CD14-positive monocyte (primary cell): ENCODE measurements at regions not wholly inside any gene's neighbourhood (a gene's known extent, or its start where the extent isn't known, plus 50 kb on each side); places are given as distances from the start of the nearest gene placed in this dataset.

Experiments used
- DNase-seq, 3 donors: peaks; one replicate each; pipeline ENCODE4 v3.0.0-alpha.2; 2011 to 2022
- H2AFZ ChIP-seq: 2 replicates; pipeline ENCODE4 v1.6.0; 2012; ENCODE audit warnings: mild to moderate bottlenecking, low read depth, low read length, inconsistent platforms; ENCODE audit not compliant: insufficient read depth, poor library complexity, severe bottlenecking
- H3K27ac ChIP-seq, 2 donors: 1 replicate in 1 of 2; 2 replicates in 1 of 2; pipeline ENCODE4 v1.5.1; 2012 to 2013; ENCODE audit warnings: low read length in 2 of 2, control low read depth in 1 of 2, inconsistent platforms in 1 of 2, low read depth in 1 of 2, mild to moderate bottlenecking in 1 of 2
- H3K27me3 ChIP-seq, 2 donors: one replicate each; pipeline versions ENCODE4 v1.6.0 to v1.6.1; 2011 to 2013; ENCODE audit warnings: low read length in 2 of 2; ENCODE audit not compliant: control insufficient read depth in 2 of 2, insufficient read depth in 2 of 2
- H3K36me3 ChIP-seq, 2 donors: replicated peaks in 1 of 2; 1 replicate in 1 of 2; 2 replicates in 1 of 2; pipeline versions ENCODE4 v1.5.1 to v1.6.1; 2012 to 2013; ENCODE audit warnings: low read length in 2 of 2, control low read depth in 1 of 2, inconsistent platforms in 1 of 2, mild to moderate bottlenecking in 1 of 2; ENCODE audit not compliant: insufficient read depth in 2 of 2, control insufficient read depth in 1 of 2
- H3K4me1 ChIP-seq, 2 donors: 1 replicate in 1 of 2; 2 replicates in 1 of 2; pipeline versions ENCODE4 v1.5.1 to v1.6.1; 2012 to 2013; ENCODE audit warnings: low read length in 2 of 2, control low read depth in 1 of 2, inconsistent platforms in 1 of 2, mild to moderate bottlenecking in 1 of 2, moderate library complexity in 1 of 2; ENCODE audit not compliant: insufficient read depth in 2 of 2, control insufficient read depth in 1 of 2
- H3K4me2 ChIP-seq: replicated peaks from 2 replicates; pipeline ENCODE3; 2012; ENCODE audit warnings: low read length, moderate library complexity, mild to moderate bottlenecking; ENCODE audit not compliant: poor library complexity, severe bottlenecking; ENCODE audit errors: extremely low read depth
- H3K4me3 ChIP-seq, 3 experiments: fragments of 200-600 bp in 1 of 3; sonication (generic) in 1 of 3; replicated peaks in 1 of 3; 1 replicate in 2 of 3; 2 replicates in 1 of 3; pipeline ENCODE4 v1.5.1; 2011 to 2013; ENCODE audit warnings: low read length in 3 of 3, mild to moderate bottlenecking in 3 of 3, control low read depth in 2 of 3, low read depth in 2 of 3, inconsistent platforms in 1 of 3, moderate library complexity in 1 of 3
- H3K79me2 ChIP-seq: 2 replicates; pipeline ENCODE4 v1.6.0; 2012; ENCODE audit warnings: mild to moderate bottlenecking, control low read depth, inconsistent platforms, low read length, moderate library complexity; ENCODE audit not compliant: insufficient read depth
- H3K9ac ChIP-seq: 2 replicates; pipeline ENCODE4 v1.6.0; 2017; ENCODE audit warnings: low read length, mild to moderate bottlenecking; ENCODE audit not compliant: insufficient read depth, poor library complexity, severe bottlenecking
- H3K9me3 ChIP-seq, 2 donors: replicated peaks in 1 of 2; 1 replicate in 1 of 2; 2 replicates in 1 of 2; pipeline versions ENCODE4 v1.5.1 to v1.6.1; 2012 to 2013; ENCODE audit warnings: low read length in 2 of 2, control low read depth in 1 of 2; ENCODE audit not compliant: control insufficient read depth in 1 of 2, insufficient read depth in 1 of 2
- H4K20me1 ChIP-seq: 2 replicates; pipeline ENCODE4 v1.6.0; 2012; ENCODE audit warnings: mild to moderate bottlenecking, low read length, control low read depth, moderate library complexity; ENCODE audit not compliant: insufficient read depth
- H3K27ac Mint-ChIP-seq, 7 donors: one replicate each; pipeline ENCODE4 v1.8.0; 2020; ENCODE audit warnings: mild to moderate bottlenecking in 7 of 7, mixed read lengths in 7 of 7, moderate library complexity in 6 of 7, inconsistent platforms in 2 of 7
- H3K27me3 Mint-ChIP-seq, 3 donors: one replicate each; pipeline ENCODE4 v1.8.0; 2021 to 2022; ENCODE audit warnings: low read depth in 3 of 3, mild to moderate bottlenecking in 3 of 3, mixed read lengths in 3 of 3, moderate library complexity in 3 of 3, inconsistent platforms in 1 of 3
- H3K36me3 Mint-ChIP-seq, 2 donors: one replicate each; pipeline ENCODE4 v1.8.0; 2020; ENCODE audit warnings: mixed read lengths in 2 of 2, inconsistent platforms in 1 of 2, mild to moderate bottlenecking in 1 of 2
- H3K4me1 Mint-ChIP-seq: one replicate; pipeline ENCODE4 v1.8.0; 2020; ENCODE audit warnings: mild to moderate bottlenecking, mixed read lengths
- H3K4me3 Mint-ChIP-seq, 2 donors: one replicate each; pipeline ENCODE4 v1.8.0; 2020; ENCODE audit warnings: mild to moderate bottlenecking in 2 of 2, mixed read lengths in 2 of 2, moderate library complexity in 1 of 2
- H3K9me3 Mint-ChIP-seq, 7 donors: one replicate each; pipeline ENCODE4 v1.8.0; 2020 to 2022; ENCODE audit warnings: mixed read lengths in 7 of 7, mild to moderate bottlenecking in 6 of 7, moderate library complexity in 6 of 7, inconsistent platforms in 2 of 7
- WGBS: methylation state at CpG from one replicate; pipeline ENCODE4 v1.1.5; 2013; ENCODE audit warnings: missing lambda C conversion rate; ENCODE audit not compliant: insufficient coverage; 5-methylcytosine and 5-hydroxymethylcytosine counted together
- intact Hi-C, 2 donors: fragments of 100-400 bp; cut with micrococcal nuclease; formaldehyde crosslinking; loops; one replicate each; pipeline versions ENCODE4 v1.15.0 to v1.15.1; 2023
- TF ChIP-seq, protein P1 (sequence below): fragments of 200-600 bp; IDR thresholded peaks from one replicate; pipeline ENCODE4 v1.8.0; 2022; ENCODE audit warnings: antibody characterized with exemption, mild to moderate bottlenecking

DNA sequence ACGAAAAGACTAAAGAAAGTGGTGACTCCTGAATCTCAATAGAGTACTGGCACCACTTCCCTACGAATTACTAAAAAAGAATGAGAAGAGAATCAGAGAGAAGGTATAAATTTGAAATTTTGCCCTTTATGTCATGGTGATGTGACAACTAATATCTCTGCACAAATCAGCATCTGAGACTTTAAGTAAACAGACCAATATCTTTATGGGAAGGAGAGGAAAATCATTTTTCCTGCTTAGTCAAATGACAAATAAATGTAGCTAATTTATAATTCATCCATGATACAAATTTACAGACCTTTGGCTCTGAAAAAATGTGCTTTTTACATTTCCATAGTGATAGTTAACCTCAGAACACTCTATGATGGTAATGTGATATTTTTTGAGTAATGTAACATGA lies 424.8 kb upstream of the EPHA5 start:
- H3K4me3 ChIP-seq: no peak overlapping the region
- no peak overlapping the region for H3K27ac Mint-ChIP-seq
- H3K4me2 ChIP-seq: no peak overlapping the region
- no peaks in the 10 kb centered on the region for H4K20me1 ChIP-seq
- no peaks in the 10 kb centered on the region for H3K79me2 ChIP-seq
- H3K4me1 ChIP-seq: no peaks in the 10 kb centered on the region
- H2AFZ ChIP-seq: no peak overlapping the region
- no peak overlapping the region for H3K27ac ChIP-seq
- no CpG with 5 or more reads among the region's 2 CpGs for WGBS
- intact Hi-C loops: no loop called here
- H3K27me3 Mint-ChIP-seq: peaks cover 0 to 2% (median 0%) of the 10 kb centered on the region in 3 donors
- no peaks in the 10 kb centered on the region for H3K27me3 ChIP-seq
- peaks cover 0 to 19% (median 4%) of the 10 kb centered on the region in 7 donors for H3K9me3 Mint-ChIP-seq
- no peak overlapping the region for H3K9ac ChIP-seq
- no peaks in the 10 kb centered on the region for H3K4me1 Mint-ChIP-seq
- TF ChIP-seq, protein P1, sequence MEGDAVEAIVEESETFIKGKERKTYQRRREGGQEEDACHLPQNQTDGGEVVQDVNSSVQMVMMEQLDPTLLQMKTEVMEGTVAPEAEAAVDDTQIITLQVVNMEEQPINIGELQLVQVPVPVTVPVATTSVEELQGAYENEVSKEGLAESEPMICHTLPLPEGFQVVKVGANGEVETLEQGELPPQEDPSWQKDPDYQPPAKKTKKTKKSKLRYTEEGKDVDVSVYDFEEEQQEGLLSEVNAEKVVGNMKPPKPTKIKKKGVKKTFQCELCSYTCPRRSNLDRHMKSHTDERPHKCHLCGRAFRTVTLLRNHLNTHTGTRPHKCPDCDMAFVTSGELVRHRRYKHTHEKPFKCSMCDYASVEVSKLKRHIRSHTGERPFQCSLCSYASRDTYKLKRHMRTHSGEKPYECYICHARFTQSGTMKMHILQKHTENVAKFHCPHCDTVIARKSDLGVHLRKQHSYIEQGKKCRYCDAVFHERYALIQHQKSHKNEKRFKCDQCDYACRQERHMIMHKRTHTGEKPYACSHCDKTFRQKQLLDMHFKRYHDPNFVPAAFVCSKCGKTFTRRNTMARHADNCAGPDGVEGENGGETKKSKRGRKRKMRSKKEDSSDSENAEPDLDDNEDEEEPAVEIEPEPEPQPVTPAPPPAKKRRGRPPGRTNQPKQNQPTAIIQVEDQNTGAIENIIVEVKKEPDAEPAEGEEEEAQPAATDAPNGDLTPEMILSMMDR: no peak
- H3K9me3 ChIP-seq: no peaks in the 10 kb centered on the region
- no peaks in the 10 kb centered on the region for H3K36me3 ChIP-seq
- H3K4me3 Mint-ChIP-seq: no peak overlapping the region
- no peaks in the 10 kb centered on the region for H3K36me3 Mint-ChIP-seq
- DNase-seq: no peak

DNA sequence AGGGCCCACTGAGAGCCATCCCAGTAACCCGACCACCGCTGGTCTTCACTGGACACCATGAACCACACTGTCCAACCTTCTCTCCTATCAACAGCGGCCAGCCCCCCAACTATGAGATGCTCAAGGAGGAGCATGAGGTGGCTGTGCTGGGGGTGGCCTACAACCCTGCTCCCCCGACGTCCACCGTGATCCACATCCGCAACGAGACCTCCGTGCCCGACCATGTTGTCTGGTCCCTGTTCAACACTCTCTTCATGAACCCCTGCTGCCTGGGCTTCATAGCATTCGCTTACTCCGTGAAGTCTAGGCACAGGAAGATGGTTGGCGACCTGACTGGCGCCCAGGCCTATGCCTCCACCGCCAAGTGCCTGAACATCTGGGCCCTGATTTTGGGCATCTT lies 423.8 kb upstream of the EPHA5 start:
- no peaks in the 10 kb centered on the region for H3K27me3 ChIP-seq
- Mint-ChIP-seq H3K27me3 (no peaks in the 10 kb centered on the region), H3K36me3 (no peaks in the 10 kb centered on the region), H3K27ac (no peak overlapping the region), H3K4me1 (no peaks in the 10 kb centered on the region), H3K9me3 (peaks cover 0 to 18% (median 4%) of the 10 kb centered on the region in 7 donors), H3K4me3 (no peak overlapping the region)
- H3K4me3 ChIP-seq: no peak overlapping the region
- DNase-seq: no peak
- TF ChIP-seq, protein P1: no peak
- no peak overlapping the region for H3K9ac ChIP-seq
- no peak overlapping the region for H2AFZ ChIP-seq
- no peaks in the 10 kb centered on the region for H4K20me1 ChIP-seq
- H3K4me1 ChIP-seq: no peaks in the 10 kb centered on the region
- H3K27ac ChIP-seq: no peak overlapping the region
- peaks cover 0 to 3% of the 10 kb centered on the region in 2 donors for H3K9me3 ChIP-seq
- intact Hi-C loops: no loop called here
- H3K36me3 ChIP-seq: no peaks in the 10 kb centered on the region
- WGBS: 98% methylated on average over 15 of the region's 15 CpGs
- no peak overlapping the region for H3K4me2 ChIP-seq
- H3K79me2 ChIP-seq: no peaks in the 10 kb centered on the region
